ENCODE measurements at regions not wholly inside any gene's neighbourhood (a gene's known extent, or its start where the extent isn't known, plus 50 kb on each side); places are given as distances from the start of the nearest gene placed in this dataset.

DNA sequence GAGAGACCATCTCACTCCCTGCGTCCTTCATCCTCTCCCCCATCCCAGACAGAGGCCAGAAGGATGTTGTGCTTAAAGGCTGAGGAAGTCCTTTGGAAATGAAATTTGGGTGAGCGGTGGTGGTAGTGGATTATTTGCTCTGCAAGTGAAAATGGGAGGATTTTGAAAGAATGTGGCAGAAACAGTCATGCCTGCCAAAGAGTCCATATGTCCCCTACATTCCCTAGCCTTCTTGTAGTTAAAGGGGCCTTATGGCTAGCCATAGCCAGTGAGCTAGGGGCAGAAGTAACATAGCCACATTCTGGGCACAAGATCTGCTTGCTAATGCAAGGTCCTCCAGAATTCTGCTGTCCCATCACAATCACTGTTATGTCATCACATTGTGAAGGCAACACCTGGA lies 360.2 kb upstream of the TSHZ3 start (continued):
- TF ChIP-seq, protein P1, sequence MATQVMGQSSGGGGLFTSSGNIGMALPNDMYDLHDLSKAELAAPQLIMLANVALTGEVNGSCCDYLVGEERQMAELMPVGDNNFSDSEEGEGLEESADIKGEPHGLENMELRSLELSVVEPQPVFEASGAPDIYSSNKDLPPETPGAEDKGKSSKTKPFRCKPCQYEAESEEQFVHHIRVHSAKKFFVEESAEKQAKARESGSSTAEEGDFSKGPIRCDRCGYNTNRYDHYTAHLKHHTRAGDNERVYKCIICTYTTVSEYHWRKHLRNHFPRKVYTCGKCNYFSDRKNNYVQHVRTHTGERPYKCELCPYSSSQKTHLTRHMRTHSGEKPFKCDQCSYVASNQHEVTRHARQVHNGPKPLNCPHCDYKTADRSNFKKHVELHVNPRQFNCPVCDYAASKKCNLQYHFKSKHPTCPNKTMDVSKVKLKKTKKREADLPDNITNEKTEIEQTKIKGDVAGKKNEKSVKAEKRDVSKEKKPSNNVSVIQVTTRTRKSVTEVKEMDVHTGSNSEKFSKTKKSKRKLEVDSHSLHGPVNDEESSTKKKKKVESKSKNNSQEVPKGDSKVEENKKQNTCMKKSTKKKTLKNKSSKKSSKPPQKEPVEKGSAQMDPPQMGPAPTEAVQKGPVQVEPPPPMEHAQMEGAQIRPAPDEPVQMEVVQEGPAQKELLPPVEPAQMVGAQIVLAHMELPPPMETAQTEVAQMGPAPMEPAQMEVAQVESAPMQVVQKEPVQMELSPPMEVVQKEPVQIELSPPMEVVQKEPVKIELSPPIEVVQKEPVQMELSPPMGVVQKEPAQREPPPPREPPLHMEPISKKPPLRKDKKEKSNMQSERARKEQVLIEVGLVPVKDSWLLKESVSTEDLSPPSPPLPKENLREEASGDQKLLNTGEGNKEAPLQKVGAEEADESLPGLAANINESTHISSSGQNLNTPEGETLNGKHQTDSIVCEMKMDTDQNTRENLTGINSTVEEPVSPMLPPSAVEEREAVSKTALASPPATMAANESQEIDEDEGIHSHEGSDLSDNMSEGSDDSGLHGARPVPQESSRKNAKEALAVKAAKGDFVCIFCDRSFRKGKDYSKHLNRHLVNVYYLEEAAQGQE (IDR thresholded peaks at IDR 0.05; ENCODE audit: low read depth, low read length), result no peak
- TF ChIP-seq TAF1 (IDR thresholded peaks at IDR 0.05; ENCODE audit: borderline replicate concordance, low read depth, low read length) (no peak), EP300 (IDR thresholded peaks at IDR 0.05; ENCODE audit: borderline replicate concordance in 1 of 2, low read depth in 1 of 2, low read length in 1 of 2) (no peak), FOSL2 (IDR thresholded peaks at IDR 0.05; ENCODE audit: borderline replicate concordance, low read depth) (no peak)

DNA sequence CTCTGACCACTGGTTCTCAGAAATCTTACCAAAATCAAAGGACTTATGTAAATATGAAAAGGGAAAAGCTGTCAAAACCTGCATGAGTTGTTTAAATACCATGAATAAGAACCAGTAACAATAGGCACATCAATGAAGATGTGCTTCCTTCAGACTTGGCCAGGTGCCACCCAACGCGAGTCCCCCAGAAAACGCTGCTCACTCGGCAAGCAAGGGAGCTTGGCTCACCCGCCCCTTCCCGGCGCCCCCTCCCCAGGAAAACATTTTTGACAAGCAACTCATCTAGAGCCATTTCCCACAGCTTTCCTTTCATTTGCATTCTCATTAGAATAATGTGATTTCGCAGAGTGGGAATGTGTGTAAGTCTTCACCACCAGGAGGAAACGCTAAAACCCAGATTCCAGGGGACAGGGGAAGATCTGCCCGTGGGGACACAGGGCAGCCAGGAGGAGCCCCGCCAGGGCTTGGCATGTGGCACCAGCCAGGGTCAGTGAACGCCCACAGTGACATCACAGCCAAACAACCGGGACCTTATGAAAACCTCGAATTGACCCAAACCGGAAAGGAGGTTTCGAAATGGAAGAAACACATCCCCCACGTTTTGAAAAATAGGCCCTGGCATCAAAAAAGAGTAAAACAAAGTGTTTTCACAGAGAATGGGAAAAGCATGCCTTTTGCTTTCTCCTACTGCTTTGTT lies 366.2 kb upstream of the TSHZ3 start:
- H3K27ac ChIP-seq (ENCODE audit: low read depth in 2 of 2, low read length in 1 of 2), result no peak overlapping the region
- no peaks in the 10 kb centered on the region for H3K9me3 ChIP-seq
- H3K4me1 ChIP-seq (ENCODE audit: control insufficient read depth in 1 of 2, insufficient read depth in 2 of 2, low read depth in 1 of 2, low read length in 1 of 2), result peaks cover 0 to 4% of the 10 kb centered on the region in 2 experiments; a peak in 1 of 4 replicates
- no peak overlapping the region for H3K9ac ChIP-seq
- no peaks in the 10 kb centered on the region for H3K9me2 ChIP-seq
- TF ChIP-seq IRF3 (IDR thresholded peaks at IDR 0.05; ENCODE audit: low read depth, low read length), result no peak
- TF ChIP-seq USF1 (IDR thresholded peaks at IDR 0.05; ENCODE audit: borderline replicate concordance, low read depth), result no peak
- TF ChIP-seq POLR2AphosphoS5 (IDR thresholded peaks at IDR 0.05; ENCODE audit: low read depth, low read length), result no peak
- TF ChIP-seq TAF1 (IDR thresholded peaks at IDR 0.05; ENCODE audit: borderline replicate concordance, low read depth, low read length), result no peak
- no peak for TF ChIP-seq NRF1 (IDR thresholded peaks at IDR 0.05; ENCODE audit: low read depth, low read length)
- TF ChIP-seq RFX5 (IDR thresholded peaks at IDR 0.05; ENCODE audit: low read length), result no peak
- TF ChIP-seq, protein P2, sequence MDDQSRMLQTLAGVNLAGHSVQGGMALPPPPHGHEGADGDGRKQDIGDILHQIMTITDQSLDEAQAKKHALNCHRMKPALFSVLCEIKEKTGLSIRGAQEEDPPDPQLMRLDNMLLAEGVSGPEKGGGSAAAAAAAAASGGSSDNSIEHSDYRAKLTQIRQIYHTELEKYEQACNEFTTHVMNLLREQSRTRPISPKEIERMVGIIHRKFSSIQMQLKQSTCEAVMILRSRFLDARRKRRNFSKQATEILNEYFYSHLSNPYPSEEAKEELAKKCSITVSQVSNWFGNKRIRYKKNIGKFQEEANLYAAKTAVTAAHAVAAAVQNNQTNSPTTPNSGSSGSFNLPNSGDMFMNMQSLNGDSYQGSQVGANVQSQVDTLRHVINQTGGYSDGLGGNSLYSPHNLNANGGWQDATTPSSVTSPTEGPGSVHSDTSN (IDR thresholded peaks at IDR 0.05), result no peak
- TF ChIP-seq ZBTB33 (IDR thresholded peaks at IDR 0.05; ENCODE audit: borderline replicate concordance, low read depth), result no peak
- TF ChIP-seq EP300 (IDR thresholded peaks at IDR 0.05; ENCODE audit: borderline replicate concordance in 1 of 2, low read depth in 1 of 2, low read length in 1 of 2), result no peak
- no peak for TF ChIP-seq CHD2 (IDR thresholded peaks at IDR 0.05; ENCODE audit: low read length, partially characterized antibody)
- TF ChIP-seq FOXM1 (IDR thresholded peaks at IDR 0.05; ENCODE audit: low read depth), result no peak
- no peak overlapping the region for H2AFZ ChIP-seq (ENCODE audit: low read depth)
- 41% methylated on average over 17 of the region's 17 CpGs for WGBS (ENCODE audit: low lambda C conversion rate)
- H3K79me2 ChIP-seq (ENCODE audit: insufficient read depth), result no peaks in the 10 kb centered on the region
- ChIA-PET CTCF (interaction anchor here (0.7 to 1.1 kb wide), 2 partner anchors 14 to 20 kb away, joined by 3 read pairs; no protein-coding TSS in a partner anchor), POLR2A (no interaction called here)
- no peaks in the 10 kb centered on the region for H3K36me3 ChIP-seq (replicated peaks in 1 of 2; ENCODE audit: control insufficient read depth in 1 of 2, insufficient read depth in 2 of 2, low read length in 1 of 2)
- H3K4me2 ChIP-seq, result no peak overlapping the region
- no peak overlapping the region for H3K4me3 ChIP-seq (ENCODE audit: low read depth in 2 of 2, low read length in 1 of 2)
- H4K20me1 ChIP-seq (ENCODE audit: insufficient read depth), result no peaks in the 10 kb centered on the region
- H3F3A ChIP-seq (replicated peaks; ENCODE audit: insufficient read depth), result no peaks in the 10 kb centered on the region
- DNase-seq, result no peak
- H3K27me3 ChIP-seq (ENCODE audit: insufficient read depth), result no peaks in the 10 kb centered on the region

All from SK-N-SH (cell line).